Spleen (tissue), 11 donors: ENCODE measurements at regions not wholly inside any gene's neighbourhood (a gene's known extent, or its start where the extent isn't known, plus 50 kb on each side); places are given as distances from the start of the nearest gene placed in this dataset.
"Not testable (repeated sequence)": the region's sequence is repeated elsewhere in the genome, so short reads cannot be mapped to it uniquely, and the experiment has no call there.

Source experiments
- DNase-seq: peaks from one replicate; pipeline ENCODE4 v3.0.0-alpha.2; 2020
- H3K27ac ChIP-seq, 8 donors: fragments of 200-600 bp; sonication (generic) in 7 of 8; 1 replicate in 4 of 8; 2 replicates in 4 of 8; pipeline versions ENCODE4 v1.5.0 to v1.8.0; 2016 to 2021; ENCODE audit warnings: inconsistent platforms in 4 of 8, mild to moderate bottlenecking in 4 of 8, moderate library complexity in 1 of 8
- H3K27me3 ChIP-seq, 7 donors: fragments of 200-600 bp; sonication (generic) in 6 of 7; replicated peaks in 1 of 7; 1 replicate in 4 of 7; 2 replicates in 3 of 7; pipeline versions ENCODE4 v1.5.0 to v1.8.0; 2016 to 2021; ENCODE audit warnings: inconsistent platforms in 3 of 7, mild to moderate bottlenecking in 1 of 7
- H3K36me3 ChIP-seq, 6 donors: fragments of 200-600 bp; sonication (generic) in 5 of 6; 1 replicate in 4 of 6; 2 replicates in 2 of 6; pipeline versions ENCODE4 v1.5.0 to v1.8.0; 2016 to 2021; ENCODE audit warnings: inconsistent platforms in 2 of 6
- H3K4me1 ChIP-seq, 6 donors: fragments of 200-600 bp; sonication (generic) in 5 of 6; 1 replicate in 3 of 6; 2 replicates in 3 of 6; pipeline versions ENCODE4 v1.5.0 to v1.8.0; 2016 to 2021; ENCODE audit warnings: inconsistent platforms in 3 of 6
- H3K4me3 ChIP-seq, 8 donors: fragments of 200-600 bp; sonication (generic) in 7 of 8; 1 replicate in 4 of 8; 2 replicates in 4 of 8; pipeline versions ENCODE4 v1.5.0 to v1.8.0; 2016 to 2021; ENCODE audit warnings: inconsistent platforms in 4 of 8, mild to moderate bottlenecking in 4 of 8, moderate library complexity in 2 of 8
- H3K9me3 ChIP-seq, 8 donors: fragments of 200-600 bp; sonication (generic) in 7 of 8; 1 replicate in 4 of 8; 2 replicates in 4 of 8; pipeline versions ENCODE4 v1.5.0 to v1.8.0; 2016 to 2021; ENCODE audit warnings: inconsistent platforms in 4 of 8
- CTCF ChIP-seq, 11 experiments: fragments of 200-600 bp in 7 of 11; fragments of 450-650 bp in 4 of 11; sonication (generic) in 4 of 11; IDR thresholded peaks in 8 of 11; conservative IDR thresholded peaks in 3 of 11; 1 replicate in 7 of 11; 2 replicates in 4 of 11; pipeline versions ENCODE4 v1.4.0 to v1.8.0; 2016 to 2021; ENCODE audit warnings: antibody characterized with exemption in 11 of 11, inconsistent platforms in 4 of 11, mild to moderate bottlenecking in 1 of 11
- POLR2A ChIP-seq, 3 donors: fragments of 450-650 bp; IDR thresholded peaks; one replicate each; pipeline ENCODE4 v1.5.1; 2017; ENCODE audit warnings: antibody characterized with exemption in 3 of 3, mild to moderate bottlenecking in 1 of 3
- POLR2AphosphoS5 ChIP-seq, 3 donors: sonication (generic); formaldehyde crosslinking; IDR thresholded peaks; one replicate each; pipeline ENCODE4 v1.5.1; 2017; ENCODE audit warnings: antibody characterized with exemption in 3 of 3
- WGBS, 5 donors: extraction: QIAGEN DNeasy Blood & Tissue Kit in 3 of 5; methylation state at CpG; one replicate each; pipeline versions ENCODE4 v1.1.5 to v1.1.7; 2013 to 2018; 5-methylcytosine and 5-hydroxymethylcytosine counted together
- intact Hi-C: fragments of 100-400 bp; cut with DNase I; formaldehyde crosslinking; loops from one replicate; pipeline ENCODE4 v1.15.0; 2023; ENCODE audit warnings: low total_unique reads
- donor health status: healthy with polysubstance abuse.
- donor health status: DM: no; HTN: no; CAD: no; lungs with moderate emphysema.
- donor health status: DM: no; HTN: no; CAD: no.
- donor health status: Bipolar disorder and iron deficiency.
- donor health status: healthy.
- donor health status: DM: no; HTN: no; CAD: no.
- donor health status: DM: yes; HTN: yes; CAD: no.

- no peak for TF ChIP-seq POLR2AphosphoS5 (IDR thresholded peaks at IDR 0.05)
- no peak for TF ChIP-seq CTCF (IDR thresholded peaks at IDR 0.05 in 8 of 11, conservative IDR thresholded peaks at IDR 0.05 in 3 of 11)
- no peak for TF ChIP-seq POLR2A (IDR thresholded peaks at IDR 0.05)
- Histone ChIP-seq H3K9me3 (peaks cover 0 to 52% (median 17%) of the 10 kb centered on the region in 8 donors), H3K27ac (no peak overlapping the region), H3K36me3 (no peaks in the 10 kb centered on the region), H3K4me1 (no peaks in the 10 kb centered on the region), H3K27me3 (no peaks in the 10 kb centered on the region), H3K4me3 (no peak overlapping the region)
- intact Hi-C loops, result no loop called here
- WGBS, 5 donors, result 77 to 87% (median 85%) methylated on average over 18 of the region's 18 CpGs
- peak; percentile 25 for DNase-seq
Observed at GRCh38 chr12:37666069-37666781, 650.3 kb upstream of the ALG10B start.

- DNase-seq, H3K27ac ChIP-seq, H3K27me3 ChIP-seq, H3K36me3 ChIP-seq, H3K4me3 ChIP-seq, intact Hi-C loops, H3K4me1 ChIP-seq: not testable (repeated sequence)
- 90 to 95% (median 94%) methylated on average over 2 of the region's 2 CpGs for WGBS, 5 donors
- peaks cover 0 to 48% (median 15%) of the 10 kb centered on the region in 8 donors for H3K9me3 ChIP-seq
Observed at GRCh38 chr12:37668557-37668956, 648.0 kb upstream of the ALG10B start.

- WGBS, 5 donors, result 66 to 80% (median 69%) methylated on average over 6 of the region's 6 CpGs
- Histone ChIP-seq H3K36me3 (no peaks in the 10 kb centered on the region), H3K4me1 (no peaks in the 10 kb centered on the region), H3K4me3 (no peak overlapping the region), H3K9me3 (peaks cover 0 to 53% (median 13%) of the 10 kb centered on the region in 8 donors), H3K27me3 (no peaks in the 10 kb centered on the region), H3K27ac (no peak overlapping the region)
- TF ChIP-seq POLR2A (IDR thresholded peaks at IDR 0.05), result no peak
- no peak for TF ChIP-seq POLR2AphosphoS5 (IDR thresholded peaks at IDR 0.05)
- TF ChIP-seq CTCF (IDR thresholded peaks at IDR 0.05 in 8 of 11, conservative IDR thresholded peaks at IDR 0.05 in 3 of 11), result no peak
- intact Hi-C loops, result no loop called here
- DNase-seq, result no peak
Observed at GRCh38 chr12:37672655-37673260, 643.8 kb upstream of the ALG10B start.

- WGBS, 5 donors, result 69 to 77% (median 72%) methylated on average over 5 of the region's 5 CpGs
- no peaks in the 10 kb centered on the region for H3K4me1 ChIP-seq
- TF ChIP-seq CTCF (IDR thresholded peaks at IDR 0.05 in 8 of 11, conservative IDR thresholded peaks at IDR 0.05 in 3 of 11) (no peak), POLR2A (IDR thresholded peaks at IDR 0.05) (no peak)
- H3K4me3 ChIP-seq, result no peak overlapping the region
- peaks cover 0 to 87% (median 51%) of the 10 kb centered on the region in 8 donors for H3K9me3 ChIP-seq
- intact Hi-C loops, result no loop called here
- H3K27me3 ChIP-seq, result no peaks in the 10 kb centered on the region
- no peak overlapping the region for H3K27ac ChIP-seq
- no peaks in the 10 kb centered on the region for H3K36me3 ChIP-seq
- DNase-seq, result no peak
Observed at GRCh38 chr12:37720846-37721245, 595.7 kb upstream of the ALG10B start.
